ENCODE measurements at regions not wholly inside any gene's neighbourhood (a gene's known extent, or its start where the extent isn't known, plus 50 kb on each side); places are given as distances from the start of the nearest gene placed in this dataset.

- no peak for DNase-seq
Observed at GRCh38 chr2:143906850-143907249, 613.1 kb downstream of the ZEB2 start.

GRCh38 chr2:143905587-143905986, 614.3 kb downstream of the ZEB2 start:
- DNase-seq = no peak

GRCh38 chr2:143903172-143903856, 616.6 kb downstream of the ZEB2 start:
- no peak for DNase-seq

GRCh38 chr2:143901185-143901842, 618.6 kb downstream of the ZEB2 start:
- no peak for DNase-seq

GRCh38 chr2:143899987-143900386, 619.9 kb downstream of the ZEB2 start:
- no peak for DNase-seq

GRCh38 chr2:143893371-143893770, 626.5 kb downstream of the ZEB2 start:
- no peak for DNase-seq

- DNase-seq = no peak
Observed at GRCh38 chr2:143891879-143892308, 628.0 kb downstream of the ZEB2 start.

- DNase-seq = no peak
Observed at GRCh38 chr2:143890798-143891197, 629.1 kb downstream of the ZEB2 start.

- no peak for DNase-seq
Observed at GRCh38 chr2:143889216-143889615, 630.7 kb downstream of the ZEB2 start.

GRCh38 chr2:143885461-143885860, 634.5 kb downstream of the ZEB2 start:
- DNase-seq = no peak

- DNase-seq = no peak
Observed at GRCh38 chr2:143881246-143881645, 638.7 kb downstream of the ZEB2 start.

- DNase-seq = no peak
Observed at GRCh38 chr2:143877876-143878530, 641.9 kb downstream of the ZEB2 start.

GRCh38 chr2:143877056-143877455, 642.9 kb downstream of the ZEB2 start:
- DNase-seq = no peak

- DNase-seq = no peak
Observed at GRCh38 chr2:143875295-143876233, 644.4 kb downstream of the ZEB2 start.

GRCh38 chr2:143873886-143874285, 646.0 kb downstream of the ZEB2 start:
- DNase-seq = no peak

GRCh38 chr2:143870696-143871095, 649.2 kb downstream of the ZEB2 start:
- no peak for DNase-seq

- no peak for DNase-seq
Observed at GRCh38 chr2:143856978-143857377, 662.9 kb downstream of the ZEB2 start.

GRCh38 chr2:143852759-143853158, 667.2 kb downstream of the ZEB2 start:
- no peak for DNase-seq

- no peak for DNase-seq
Observed at GRCh38 chr2:143850084-143850483, 669.8 kb downstream of the ZEB2 start.

- DNase-seq = no peak
Observed at GRCh38 chr2:143847257-143847656, 672.7 kb downstream of the ZEB2 start.

GRCh38 chr2:143844986-143845385, 674.9 kb downstream of the ZEB2 start:
- no peak for DNase-seq

GRCh38 chr2:143843686-143844085, 676.2 kb downstream of the ZEB2 start:
- no peak for DNase-seq

- DNase-seq = no peak
Observed at GRCh38 chr2:143842836-143843235, 677.1 kb downstream of the ZEB2 start.

Data from stimulated activated CD4-positive, alpha-beta T cell treated with anti-CD3 and anti-CD28 coated beads, Interleukin-2, amount 100 ng/mL, for 48 hours (primary cell).